ENCODE measurements at regions not wholly inside any gene's neighbourhood (a gene's known extent, or its start where the extent isn't known, plus 50 kb on each side); places are given as distances from the start of the nearest gene placed in this dataset.
"Not testable (repeated sequence)": the region's sequence is repeated elsewhere in the genome, so short reads cannot be mapped to it uniquely, and the experiment has no call there.

- no peak for DNase-seq
Measured at GRCh38 chr21:20023193-20023592, 975.0 kb upstream of the NCAM2 start.

DNA sequence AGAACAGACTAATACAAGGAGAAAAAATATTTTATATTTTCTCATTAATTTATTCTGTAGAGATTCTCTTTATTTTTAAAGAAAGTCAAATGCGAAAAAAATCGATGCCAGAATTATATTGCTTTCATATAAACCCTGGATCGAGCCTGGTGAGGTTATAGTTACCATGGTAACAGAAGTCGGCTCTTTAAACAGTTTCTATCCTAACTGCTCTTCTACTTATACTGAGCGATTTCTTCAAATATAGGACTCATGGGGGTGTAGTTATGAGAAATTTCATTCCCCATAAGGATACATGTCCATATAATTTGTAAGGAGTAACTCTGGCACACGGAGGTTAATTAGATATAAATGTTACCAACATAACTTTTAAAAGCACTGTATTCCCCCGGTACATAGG, 973.5 kb upstream of the NCAM2 start:
- no peak for DNase-seq

DNA sequence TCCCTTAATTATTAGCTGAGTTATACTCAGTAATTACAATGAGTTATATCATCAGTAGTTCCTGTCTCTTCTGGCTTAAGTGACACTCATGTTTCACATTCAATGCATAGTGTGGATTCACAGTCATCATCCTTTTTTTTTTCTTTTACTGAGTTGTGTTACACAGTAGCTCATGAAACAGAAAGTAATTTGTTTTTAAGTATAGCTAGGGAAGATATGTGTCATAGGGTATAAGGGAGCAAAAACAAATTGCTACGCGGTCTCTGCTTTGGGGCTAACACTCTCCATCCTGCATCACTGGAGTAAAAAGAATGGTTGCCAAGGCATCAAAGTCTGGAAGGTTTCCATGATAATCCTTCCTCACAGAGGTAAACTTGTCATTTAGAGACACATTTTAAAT, 971.7 kb upstream of the NCAM2 start:
- DNase-seq, result no peak

- no peak for DNase-seq
Measured at GRCh38 chr21:20030390-20030789, 967.8 kb upstream of the NCAM2 start.

DNA sequence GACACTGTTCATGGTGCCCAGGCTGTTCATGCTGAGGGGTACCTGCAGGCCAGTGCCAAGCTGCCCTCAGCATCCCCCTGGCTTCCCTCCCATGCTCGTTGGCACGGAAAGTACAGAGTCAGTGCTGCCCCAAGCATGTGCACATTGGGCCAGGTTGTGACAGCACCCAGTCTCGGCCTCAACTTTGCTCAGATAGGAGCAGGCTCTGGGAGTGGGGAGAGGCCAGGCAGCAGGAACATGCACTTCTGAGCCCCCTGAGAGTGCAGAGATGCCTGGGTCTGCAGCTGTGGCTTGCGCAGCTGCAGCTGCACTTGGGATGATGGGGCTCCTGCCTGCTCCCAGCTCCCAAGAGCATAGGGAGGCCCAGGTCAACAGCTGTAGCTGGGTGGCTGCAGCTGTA, 966.4 kb upstream of the NCAM2 start:
- DNase-seq, result no peak

- no peak for DNase-seq
Measured at GRCh38 chr21:20040768-20041167, 957.4 kb upstream of the NCAM2 start.

DNA sequence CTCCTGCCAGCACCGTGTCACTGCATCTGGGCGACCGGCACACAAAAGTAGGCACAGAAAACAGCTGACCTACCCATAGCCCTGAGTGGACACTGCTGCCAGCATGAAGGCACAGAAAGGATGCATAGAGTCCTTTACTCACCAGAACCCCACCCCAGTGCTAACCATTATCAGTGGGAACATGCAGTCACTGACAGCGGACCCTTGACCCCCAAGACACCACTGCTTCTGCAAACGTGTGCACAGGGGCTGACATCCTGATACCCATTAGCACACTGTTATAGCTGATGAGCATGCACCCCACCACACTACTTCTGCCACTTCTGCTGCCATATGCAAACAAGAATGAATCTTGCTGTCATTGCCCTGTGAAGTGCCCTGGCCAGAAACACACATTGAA, 953.0 kb upstream of the NCAM2 start:
- no peak for DNase-seq

- not testable (repeated sequence) for DNase-seq
Measured at GRCh38 chr21:20048130-20048837, 949.9 kb upstream of the NCAM2 start.

DNA sequence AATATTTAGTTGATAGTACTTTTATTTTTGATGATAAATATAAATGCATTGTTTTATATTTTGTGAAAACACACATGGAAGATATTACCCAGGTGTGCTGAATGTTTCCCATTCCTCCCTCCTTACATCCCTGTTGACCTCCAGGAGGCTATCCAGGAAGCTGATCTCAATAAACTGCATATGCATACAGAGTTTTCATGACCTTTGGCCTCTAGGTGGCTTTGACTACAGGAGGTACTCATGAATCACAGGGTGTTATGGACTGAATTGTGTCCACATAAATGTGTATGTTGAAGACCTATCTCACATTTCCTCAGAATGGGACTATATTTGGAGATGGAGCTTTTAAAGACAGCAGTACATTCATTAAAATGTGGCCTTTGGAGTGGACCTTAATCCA, 914.9 kb upstream of the NCAM2 start:
- DNase-seq, result no peak

GRCh38 chr21:20083925-20084324, 914.3 kb upstream of the NCAM2 start:
- DNase-seq, result no peak

GRCh38 chr21:20086508-20086907, 911.7 kb upstream of the NCAM2 start:
- no peak for DNase-seq

- no peak for DNase-seq
Measured at GRCh38 chr21:20106368-20106767, 891.8 kb upstream of the NCAM2 start.

DNA sequence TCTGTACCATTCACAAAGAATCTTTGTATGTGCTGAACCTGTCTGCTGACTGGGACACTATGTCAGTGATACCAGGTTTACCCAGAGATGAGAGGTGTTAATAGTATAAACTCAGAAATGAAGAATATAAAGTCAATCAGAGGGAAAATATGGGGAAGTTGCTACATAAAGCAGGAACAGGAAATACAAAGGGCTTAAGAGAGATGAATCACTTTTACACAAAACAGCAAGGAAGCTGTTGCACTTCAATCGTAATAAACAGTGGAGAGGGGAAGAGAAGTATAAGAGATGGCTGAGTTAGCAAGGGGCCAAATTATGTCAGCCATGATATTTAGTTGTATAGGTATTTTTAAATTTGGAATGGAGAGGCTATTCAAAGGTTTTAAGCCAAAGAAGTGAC, 890.2 kb upstream of the NCAM2 start:
- DNase-seq, result no peak

DNA sequence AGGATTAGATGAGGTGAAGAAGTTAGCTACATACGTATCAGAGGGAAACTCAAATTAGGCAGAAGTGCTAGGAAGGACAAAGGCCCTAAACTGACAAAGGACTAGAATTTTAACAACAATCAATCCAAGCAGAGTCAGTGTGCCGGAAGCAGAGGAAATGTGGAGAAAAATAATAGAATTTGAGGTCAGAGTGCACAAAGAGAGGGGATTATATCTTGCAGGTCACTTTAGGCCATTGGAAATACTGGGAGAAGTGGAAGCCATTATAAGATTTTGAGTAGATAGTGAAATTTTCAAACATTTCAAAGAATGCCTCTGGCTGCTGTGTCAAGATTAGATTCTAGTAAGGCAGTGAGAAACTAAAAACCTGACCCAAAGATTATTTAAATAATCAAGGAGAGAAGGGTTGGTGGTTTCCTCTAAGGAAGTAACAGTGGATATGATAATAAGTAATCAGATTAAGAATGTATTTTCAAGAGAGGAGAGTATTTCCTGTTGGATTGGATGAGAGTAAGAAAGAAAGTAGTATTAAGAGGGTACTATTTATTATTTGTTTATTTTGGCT, 889.2 kb upstream of the NCAM2 start:
- DNase-seq, result no peak

GRCh38 chr21:20110368-20110767, 887.8 kb upstream of the NCAM2 start:
- DNase-seq, result no peak

DNA sequence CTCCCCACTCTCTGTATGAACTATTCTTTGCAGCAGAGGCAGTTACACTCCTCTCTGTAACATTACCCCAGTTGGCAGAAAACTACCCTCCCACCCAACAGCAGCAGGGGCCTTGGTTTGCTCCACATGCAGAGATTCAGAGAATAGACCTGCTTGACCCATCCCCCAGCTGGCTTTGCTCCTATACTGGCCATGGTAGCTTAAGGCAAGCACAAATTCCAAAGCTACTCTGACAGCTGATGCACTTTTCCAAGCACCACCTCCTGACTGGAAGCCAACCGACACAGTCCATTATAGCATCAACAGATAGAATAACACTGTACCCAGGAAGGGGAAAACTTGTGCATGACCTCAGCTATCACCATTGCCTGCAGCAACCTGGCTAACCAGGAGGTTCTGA, 846.5 kb upstream of the NCAM2 start:
- DNase-seq, result no peak

- no peak for DNase-seq
Measured at GRCh38 chr21:20163167-20163566, 835.0 kb upstream of the NCAM2 start.

DNA sequence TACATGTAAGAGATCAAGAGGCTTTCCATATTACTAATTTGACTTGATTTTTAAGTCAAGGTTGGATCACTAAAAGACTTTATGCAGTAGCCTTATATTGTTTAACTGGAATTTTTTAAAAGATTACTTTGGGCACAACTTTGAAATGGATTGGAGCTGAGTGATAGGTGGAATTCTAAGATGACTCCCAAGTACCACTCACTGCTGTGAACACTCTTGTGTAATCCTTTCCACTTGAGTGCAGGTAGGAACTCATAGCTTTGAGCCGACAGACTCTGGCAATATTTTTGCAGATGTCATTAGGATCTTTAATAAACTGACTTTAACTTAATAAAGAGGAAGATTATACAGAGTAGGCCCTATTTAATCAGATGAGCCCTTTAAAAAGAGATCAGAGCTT, 831.1 kb upstream of the NCAM2 start:
- DNase-seq, result no peak

- DNase-seq, result no peak
Measured at GRCh38 chr21:20169812-20170576, 828.2 kb upstream of the NCAM2 start.

DNA sequence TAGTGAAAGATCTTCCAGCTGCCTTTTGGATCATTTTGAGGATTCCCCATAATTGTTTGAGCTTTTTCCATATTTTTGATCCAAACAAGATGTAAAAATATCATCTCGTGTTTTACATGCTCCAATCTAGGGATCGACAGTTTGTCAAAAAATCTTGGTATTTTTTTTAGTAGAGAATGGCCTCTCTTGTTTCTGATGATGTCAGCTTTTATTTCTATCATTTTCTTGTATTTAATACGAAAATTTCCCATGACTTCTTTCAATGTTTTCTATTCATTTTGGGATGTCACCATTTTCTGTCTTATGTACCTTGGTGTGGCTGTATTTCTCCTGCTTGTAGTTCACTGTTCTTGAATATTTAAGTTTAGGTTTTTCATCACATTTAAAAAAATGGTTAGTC, 812.0 kb upstream of the NCAM2 start:
- DNase-seq, result no peak

DNA sequence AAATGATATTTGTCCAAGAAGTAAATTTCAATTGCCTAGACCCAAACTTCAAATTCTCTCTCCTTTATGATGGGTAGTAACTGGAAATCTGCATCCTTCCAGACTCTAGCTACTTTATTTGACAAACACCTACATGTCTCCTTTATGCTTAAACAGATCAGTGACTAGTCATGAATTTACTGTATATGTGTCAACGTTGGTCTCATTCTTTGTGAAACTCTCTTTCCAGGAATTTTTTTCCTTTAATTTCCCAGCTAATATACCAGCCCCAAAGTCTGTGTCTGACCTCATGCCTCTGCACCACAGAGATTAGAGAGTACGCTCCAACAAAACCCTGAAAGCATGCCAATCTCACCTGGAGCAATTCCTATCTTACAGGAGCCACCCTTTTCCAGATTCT, 811.2 kb upstream of the NCAM2 start:
- DNase-seq, result no peak

DNA sequence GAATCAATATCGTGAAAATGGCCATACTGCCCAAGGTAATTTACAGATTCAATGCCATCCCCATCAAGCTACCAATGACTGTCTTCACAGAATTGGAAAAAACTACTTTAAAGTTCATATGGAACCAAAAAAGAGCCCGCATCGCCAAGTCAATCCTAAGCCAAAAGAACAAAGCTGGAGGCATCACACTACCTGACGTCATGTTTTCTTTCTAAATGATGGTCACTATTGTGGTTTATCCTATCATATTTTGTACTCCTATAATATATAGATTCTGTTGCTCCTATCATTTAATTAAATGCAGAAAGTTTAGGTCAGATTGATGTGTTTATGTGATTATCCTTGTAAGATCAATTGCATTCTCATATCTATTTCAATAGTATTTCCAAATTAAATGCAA, 796.9 kb upstream of the NCAM2 start:
- not testable (repeated sequence) for DNase-seq

DNA sequence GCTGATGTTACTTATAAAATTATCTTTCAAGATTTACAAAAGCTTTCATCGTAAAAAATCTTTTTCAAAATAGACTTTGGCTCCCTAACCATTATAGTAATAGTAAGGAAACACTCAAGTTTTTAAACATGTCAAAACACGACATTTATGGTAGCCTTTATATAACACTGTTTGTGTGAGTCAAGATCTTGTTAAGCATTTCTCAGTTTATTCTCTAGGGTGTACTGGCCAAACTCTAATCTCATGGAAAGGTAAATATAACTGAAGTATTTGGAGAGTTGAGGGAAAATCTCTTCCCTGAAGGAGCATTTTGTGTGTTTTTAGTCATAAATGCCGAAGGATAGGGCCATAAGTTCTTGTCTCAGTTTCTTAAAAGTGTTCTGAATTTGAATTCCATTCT, 790.9 kb upstream of the NCAM2 start:
- DNase-seq, result no peak

DNA sequence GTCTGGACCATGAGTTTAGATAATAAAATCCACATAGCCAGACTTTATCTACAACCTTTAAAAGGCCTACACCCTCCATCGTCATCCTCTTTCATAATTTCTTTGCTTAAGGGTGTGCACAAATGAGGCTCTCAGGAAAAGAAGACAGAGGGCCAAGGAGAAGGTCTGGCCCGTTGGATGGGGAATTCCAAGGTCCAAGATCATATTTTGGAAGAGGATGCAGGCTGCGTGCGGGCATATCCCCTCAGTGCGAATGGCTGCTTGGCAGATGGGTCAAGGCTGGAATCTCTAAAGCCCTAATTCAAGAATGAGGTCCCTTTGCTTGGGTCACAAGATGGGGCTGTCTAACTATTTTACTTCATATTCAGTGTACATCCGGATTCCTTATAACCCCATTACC, 782.2 kb upstream of the NCAM2 start:
- no peak for DNase-seq
